Ishikawa (cell line): ENCODE measurements at regions not wholly inside any gene's neighbourhood (a gene's known extent, or its start where the extent isn't known, plus 50 kb on each side); places are given as distances from the start of the nearest gene placed in this dataset.

Experiments
- CEBPB ChIP-seq: IDR thresholded peaks from 2 replicates; pipeline ENCODE4 v1.6.1; 2012
- CREB1 ChIP-seq: IDR thresholded peaks from 2 replicates; pipeline ENCODE4 v1.6.1; 2012; ENCODE audit warnings: low read depth
- EGR1 ChIP-seq: IDR thresholded peaks from 2 replicates; pipeline ENCODE4 v1.6.1; 2012
- EP300 ChIP-seq: IDR thresholded peaks from 2 replicates; pipeline ENCODE4 v1.6.1; 2012; ENCODE audit warnings: borderline replicate concordance
- FOXM1 ChIP-seq: IDR thresholded peaks from 2 replicates; pipeline ENCODE4 v1.6.1; 2012; ENCODE audit warnings: low read depth, borderline replicate concordance
- NFIC ChIP-seq: IDR thresholded peaks from 2 replicates; pipeline ENCODE4 v1.6.1; 2012
- RAD21 ChIP-seq: IDR thresholded peaks from 2 replicates; pipeline ENCODE4 v1.6.1; 2012; ENCODE audit warnings: low read depth
- TAF1 ChIP-seq: IDR thresholded peaks from 2 replicates; pipeline ENCODE4 v1.6.1; 2012; ENCODE audit warnings: low read depth, mild to moderate bottlenecking
- TCF12 ChIP-seq: IDR thresholded peaks from 2 replicates; pipeline ENCODE4 v1.6.1; 2012; ENCODE audit warnings: low read depth
- TEAD4 ChIP-seq: IDR thresholded peaks from 2 replicates; pipeline ENCODE4 v1.6.1; 2012
- YY1 ChIP-seq: IDR thresholded peaks from 2 replicates; pipeline ENCODE4 v1.6.1; 2012; ENCODE audit warnings: low read depth
- ZBTB7A ChIP-seq: IDR thresholded peaks from 2 replicates; pipeline ENCODE4 v1.6.1; 2012; ENCODE audit warnings: low read depth
- TF ChIP-seq, protein P1 (sequence below): IDR thresholded peaks from 2 replicates; pipeline ENCODE4 v1.6.1; 2012; ENCODE audit warnings: low read depth, mild to moderate bottlenecking
- TF ChIP-seq, protein P2 (sequence below): IDR thresholded peaks from 2 replicates; pipeline ENCODE4 v1.6.1; 2012
- TF ChIP-seq, protein P3 (sequence below): IDR thresholded peaks from 2 replicates; pipeline ENCODE4 v1.6.1; 2012

DNA sequence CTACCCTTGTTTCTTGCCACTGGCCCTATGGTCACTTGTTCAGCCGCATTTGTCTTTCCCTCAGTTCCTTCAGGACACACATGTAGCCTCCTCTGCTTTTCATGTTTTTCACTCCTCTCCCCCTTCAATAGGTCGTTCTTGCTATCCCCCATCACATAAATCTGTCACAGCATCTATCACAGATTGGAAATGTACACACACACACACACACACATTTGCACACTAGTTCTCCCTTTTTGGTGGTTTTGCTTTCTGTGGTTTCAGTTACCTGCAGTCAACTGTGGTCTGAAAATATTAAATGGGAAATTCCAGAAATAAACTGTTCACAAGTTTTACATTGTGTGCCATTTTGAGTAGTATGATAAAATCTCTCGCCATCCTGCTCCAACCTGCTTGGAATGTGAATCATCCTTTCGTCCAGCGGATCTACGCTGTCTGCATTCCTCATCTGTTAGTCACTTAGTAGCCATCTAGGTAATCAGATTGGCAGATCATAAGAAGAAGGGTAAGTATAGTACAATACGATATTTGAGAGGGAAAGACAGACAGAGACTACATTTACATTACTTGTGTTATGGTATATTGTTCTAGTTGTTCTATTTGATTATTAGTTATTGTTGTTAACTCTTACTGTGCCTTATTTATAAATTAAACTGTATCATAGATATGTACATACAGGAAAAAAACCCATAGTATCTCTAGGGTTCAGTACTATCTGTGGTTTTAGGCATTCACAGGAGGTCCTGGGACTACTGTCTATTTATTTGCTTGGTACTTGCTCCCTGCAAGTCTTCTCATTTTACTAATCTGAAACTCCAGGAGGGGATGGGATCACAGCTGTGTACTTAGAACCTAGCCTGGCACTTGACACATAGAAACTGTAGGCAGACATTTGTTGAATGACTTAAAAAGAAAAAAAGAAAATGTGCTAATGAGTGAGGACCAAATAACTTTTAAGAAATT, 86.1 kb upstream of the PNPT1 start:
- TF ChIP-seq FOXM1 (no peak), EP300 (no peak), ZBTB7A (no peak), NFIC (no peak), CREB1 (no peak), EGR1 (no peak), TCF12 (no peak), CEBPB (no peak), TAF1 (no peak), RAD21 (no peak), YY1 (no peak), TEAD4 (no peak)
- TF ChIP-seq, protein P1, sequence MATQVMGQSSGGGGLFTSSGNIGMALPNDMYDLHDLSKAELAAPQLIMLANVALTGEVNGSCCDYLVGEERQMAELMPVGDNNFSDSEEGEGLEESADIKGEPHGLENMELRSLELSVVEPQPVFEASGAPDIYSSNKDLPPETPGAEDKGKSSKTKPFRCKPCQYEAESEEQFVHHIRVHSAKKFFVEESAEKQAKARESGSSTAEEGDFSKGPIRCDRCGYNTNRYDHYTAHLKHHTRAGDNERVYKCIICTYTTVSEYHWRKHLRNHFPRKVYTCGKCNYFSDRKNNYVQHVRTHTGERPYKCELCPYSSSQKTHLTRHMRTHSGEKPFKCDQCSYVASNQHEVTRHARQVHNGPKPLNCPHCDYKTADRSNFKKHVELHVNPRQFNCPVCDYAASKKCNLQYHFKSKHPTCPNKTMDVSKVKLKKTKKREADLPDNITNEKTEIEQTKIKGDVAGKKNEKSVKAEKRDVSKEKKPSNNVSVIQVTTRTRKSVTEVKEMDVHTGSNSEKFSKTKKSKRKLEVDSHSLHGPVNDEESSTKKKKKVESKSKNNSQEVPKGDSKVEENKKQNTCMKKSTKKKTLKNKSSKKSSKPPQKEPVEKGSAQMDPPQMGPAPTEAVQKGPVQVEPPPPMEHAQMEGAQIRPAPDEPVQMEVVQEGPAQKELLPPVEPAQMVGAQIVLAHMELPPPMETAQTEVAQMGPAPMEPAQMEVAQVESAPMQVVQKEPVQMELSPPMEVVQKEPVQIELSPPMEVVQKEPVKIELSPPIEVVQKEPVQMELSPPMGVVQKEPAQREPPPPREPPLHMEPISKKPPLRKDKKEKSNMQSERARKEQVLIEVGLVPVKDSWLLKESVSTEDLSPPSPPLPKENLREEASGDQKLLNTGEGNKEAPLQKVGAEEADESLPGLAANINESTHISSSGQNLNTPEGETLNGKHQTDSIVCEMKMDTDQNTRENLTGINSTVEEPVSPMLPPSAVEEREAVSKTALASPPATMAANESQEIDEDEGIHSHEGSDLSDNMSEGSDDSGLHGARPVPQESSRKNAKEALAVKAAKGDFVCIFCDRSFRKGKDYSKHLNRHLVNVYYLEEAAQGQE: no peak
- TF ChIP-seq, protein P2, sequence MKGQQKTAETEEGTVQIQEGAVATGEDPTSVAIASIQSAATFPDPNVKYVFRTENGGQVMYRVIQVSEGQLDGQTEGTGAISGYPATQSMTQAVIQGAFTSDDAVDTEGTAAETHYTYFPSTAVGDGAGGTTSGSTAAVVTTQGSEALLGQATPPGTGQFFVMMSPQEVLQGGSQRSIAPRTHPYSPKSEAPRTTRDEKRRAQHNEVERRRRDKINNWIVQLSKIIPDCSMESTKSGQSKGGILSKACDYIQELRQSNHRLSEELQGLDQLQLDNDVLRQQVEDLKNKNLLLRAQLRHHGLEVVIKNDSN: no peak
- TF ChIP-seq, protein P3, sequence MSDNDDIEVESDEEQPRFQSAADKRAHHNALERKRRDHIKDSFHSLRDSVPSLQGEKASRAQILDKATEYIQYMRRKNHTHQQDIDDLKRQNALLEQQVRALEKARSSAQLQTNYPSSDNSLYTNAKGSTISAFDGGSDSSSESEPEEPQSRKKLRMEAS: no peak

DNA sequence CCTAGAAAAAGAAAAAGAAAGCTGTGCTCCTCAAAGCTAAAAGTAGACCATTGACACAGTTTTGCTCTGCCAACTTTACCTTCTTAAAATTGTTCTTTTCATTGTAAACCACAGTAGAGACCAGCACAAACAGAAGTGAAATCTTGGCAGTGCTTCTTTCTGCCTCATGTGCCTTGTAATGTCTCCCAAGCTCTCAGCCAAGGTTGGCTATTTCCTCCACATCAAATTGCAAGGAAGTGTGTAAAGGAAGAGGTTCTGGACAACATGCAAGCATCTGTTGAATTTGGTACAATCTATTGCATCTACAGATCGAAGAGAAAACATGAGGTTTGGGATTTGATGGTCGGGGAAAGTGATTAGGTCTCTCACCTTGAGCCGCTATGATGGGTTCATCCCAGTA, 83.3 kb upstream of the PNPT1 start:
- TF ChIP-seq FOXM1 (no peak), EGR1 (no peak), NFIC (no peak), RAD21 (no peak), CEBPB (no peak), ZBTB7A (no peak), TAF1 (no peak), EP300 (no peak), YY1 (no peak), TEAD4 (no peak), CREB1 (no peak), TCF12 (no peak)
- TF ChIP-seq, protein P1: no peak
- TF ChIP-seq, protein P3: no peak
- TF ChIP-seq, protein P2: no peak

DNA sequence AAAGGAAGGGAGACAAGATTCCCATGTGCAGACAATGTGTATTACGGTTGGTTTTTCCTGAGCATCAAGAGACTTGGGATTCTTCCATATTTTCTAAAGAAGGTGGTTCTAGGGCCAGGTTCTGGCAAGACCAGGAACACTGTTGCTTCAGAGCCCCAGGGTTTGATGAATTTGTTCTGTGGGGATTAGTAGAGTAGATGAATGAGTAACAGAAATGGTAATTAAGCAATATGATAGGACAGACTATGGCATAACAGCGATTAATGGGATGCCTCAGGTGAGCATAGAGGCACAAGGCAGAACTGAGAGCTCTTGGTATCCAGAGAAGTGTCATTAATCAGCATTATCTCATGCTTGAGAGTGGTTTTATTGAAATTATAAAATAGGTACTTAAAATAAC, 82.8 kb upstream of the PNPT1 start:
- TF ChIP-seq, protein P2: no peak
- TF ChIP-seq CEBPB: no peak
- TF ChIP-seq, protein P3: no peak

DNA sequence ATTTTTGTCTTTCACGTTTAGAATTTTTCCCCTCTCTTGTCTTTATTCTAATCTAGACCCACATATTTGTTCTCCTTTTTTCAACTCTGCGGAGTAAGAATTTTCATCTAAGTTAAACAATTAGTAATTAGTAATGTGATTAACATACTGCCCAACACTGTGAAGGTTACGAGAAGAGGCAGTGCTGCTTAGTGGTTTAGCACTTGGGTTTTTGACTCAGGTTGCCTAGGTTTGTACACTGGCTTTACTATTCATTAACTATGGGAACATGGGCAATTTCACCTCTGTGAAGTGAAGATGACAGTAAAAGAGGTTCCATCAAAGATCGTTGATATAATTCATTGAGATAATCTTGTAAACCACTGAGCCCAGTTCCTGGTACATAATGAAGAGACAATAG, 82.2 kb upstream of the PNPT1 start:
- TF ChIP-seq FOXM1 (no peak), EGR1 (no peak), CEBPB (no peak), ZBTB7A (no peak), RAD21 (no peak), TEAD4 (no peak), TCF12 (no peak), TAF1 (no peak), YY1 (no peak), CREB1 (no peak), EP300 (no peak), NFIC (no peak)
- TF ChIP-seq, protein P3: no peak
- TF ChIP-seq, protein P2: no peak
- TF ChIP-seq, protein P1: no peak
